NB4 (cell line): ENCODE measurements at regions not wholly inside any gene's neighbourhood (a gene's known extent, or its start where the extent isn't known, plus 50 kb on each side); places are given as distances from the start of the nearest gene placed in this dataset.

Experiments used
- POLR2A ChIP-seq: IDR thresholded peaks from 2 replicates; pipeline ENCODE4 v1.6.1; 2011; ENCODE audit warnings: mild to moderate bottlenecking; ENCODE audit not compliant: insufficient read length; ENCODE audit errors: extremely low read depth
- TF ChIP-seq, protein P1 (sequence below): IDR thresholded peaks from one replicate; pipeline ENCODE4 v1.5.1; 2012; ENCODE audit warnings: low read depth, low read length

DNA sequence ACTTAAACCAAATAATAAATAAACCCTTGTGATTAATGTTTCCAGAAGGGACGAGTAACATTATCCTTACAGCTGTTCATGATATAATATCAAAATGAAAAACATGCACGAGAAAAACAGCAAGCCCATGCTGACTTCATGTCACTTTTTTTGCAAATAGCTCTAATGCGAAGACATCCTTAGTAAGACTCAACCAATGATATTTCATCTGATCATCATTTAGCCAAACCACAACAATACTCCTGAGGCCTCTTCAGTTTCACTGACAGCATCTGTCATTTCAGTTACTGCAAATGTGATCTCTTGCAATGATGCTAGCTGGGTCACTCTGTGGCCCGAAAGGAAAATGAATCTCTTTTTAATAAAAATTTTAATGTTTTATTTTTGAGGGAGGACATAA is 74.0 kb downstream of the POLR2M start:
- TF ChIP-seq, protein P1, sequence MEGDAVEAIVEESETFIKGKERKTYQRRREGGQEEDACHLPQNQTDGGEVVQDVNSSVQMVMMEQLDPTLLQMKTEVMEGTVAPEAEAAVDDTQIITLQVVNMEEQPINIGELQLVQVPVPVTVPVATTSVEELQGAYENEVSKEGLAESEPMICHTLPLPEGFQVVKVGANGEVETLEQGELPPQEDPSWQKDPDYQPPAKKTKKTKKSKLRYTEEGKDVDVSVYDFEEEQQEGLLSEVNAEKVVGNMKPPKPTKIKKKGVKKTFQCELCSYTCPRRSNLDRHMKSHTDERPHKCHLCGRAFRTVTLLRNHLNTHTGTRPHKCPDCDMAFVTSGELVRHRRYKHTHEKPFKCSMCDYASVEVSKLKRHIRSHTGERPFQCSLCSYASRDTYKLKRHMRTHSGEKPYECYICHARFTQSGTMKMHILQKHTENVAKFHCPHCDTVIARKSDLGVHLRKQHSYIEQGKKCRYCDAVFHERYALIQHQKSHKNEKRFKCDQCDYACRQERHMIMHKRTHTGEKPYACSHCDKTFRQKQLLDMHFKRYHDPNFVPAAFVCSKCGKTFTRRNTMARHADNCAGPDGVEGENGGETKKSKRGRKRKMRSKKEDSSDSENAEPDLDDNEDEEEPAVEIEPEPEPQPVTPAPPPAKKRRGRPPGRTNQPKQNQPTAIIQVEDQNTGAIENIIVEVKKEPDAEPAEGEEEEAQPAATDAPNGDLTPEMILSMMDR, result no peak
- TF ChIP-seq POLR2A, result no peak
